ENCODE measurements at regions not wholly inside any gene's neighbourhood (a gene's known extent, or its start where the extent isn't known, plus 50 kb on each side); places are given as distances from the start of the nearest gene placed in this dataset.
"Not testable (repeated sequence)": the region's sequence is repeated elsewhere in the genome, so short reads cannot be mapped to it uniquely, and the experiment has no call there.

- Histone ChIP-seq H3K4me2 (ENCODE audit: low read length) (no peak overlapping the region), H3K4me3 (ENCODE audit: low read length) (no peak overlapping the region), H3K27me3 (ENCODE audit: insufficient read depth, low read depth, low read length) (no peaks in the 10 kb centered on the region), H3K9me3 (ENCODE audit: low read length) (no peaks in the 10 kb centered on the region), H3K79me2 (replicated peaks; ENCODE audit: insufficient read depth, low read length) (no peaks in the 10 kb centered on the region), H3K9ac (ENCODE audit: low read length) (no peak overlapping the region), H3K9me2 (ENCODE audit: insufficient read depth, low read length) (no peaks in the 10 kb centered on the region), H4K20me1 (ENCODE audit: insufficient read depth) (no peaks in the 10 kb centered on the region), H3K36me3 (ENCODE audit: insufficient read depth, low read length) (no peaks in the 10 kb centered on the region), H2AFZ (ENCODE audit: low read depth, low read length) (no peak overlapping the region), H3F3A (ENCODE audit: insufficient read depth, low read length, poor library complexity, severe bottlenecking) (no peaks in the 10 kb centered on the region), H3K27ac (ENCODE audit: low read length) (no peak overlapping the region)
- TF ChIP-seq EZH2 (IDR thresholded peaks at IDR 0.05; ENCODE audit: borderline replicate concordance, insufficient read depth, low read length, poor library complexity, severe bottlenecking) (no peak), CTCF (IDR thresholded peaks at IDR 0.05; ENCODE audit: poor library complexity, severe bottlenecking) (no peak), REST (IDR thresholded peaks at IDR 0.05; ENCODE audit: borderline replicate concordance) (no peak), POLR2AphosphoS5 (IDR thresholded peaks at IDR 0.05) (no peak), MXI1 (conservative IDR thresholded peaks at IDR 0.05; ENCODE audit: poor library complexity, severe bottlenecking) (no peak), SMC3 (conservative IDR thresholded peaks at IDR 0.05; ENCODE audit: poor library complexity) (no peak), EP300 (conservative IDR thresholded peaks at IDR 0.05; ENCODE audit: poor library complexity, severe bottlenecking) (no peak), RAD21 (conservative IDR thresholded peaks at IDR 0.05) (no peak), TAF1 (IDR thresholded peaks at IDR 0.05; ENCODE audit: low read depth) (no peak)
Measured at GRCh38 chr12:131540138-131540623, 170.7 kb upstream of the SFSWAP start.

- H3K79me2 ChIP-seq (replicated peaks; ENCODE audit: insufficient read depth, low read length); H3K27me3 ChIP-seq (ENCODE audit: insufficient read depth, low read depth, low read length); H3K9me2 ChIP-seq (ENCODE audit: insufficient read depth, low read length); H3K4me3 ChIP-seq (ENCODE audit: low read length); H2AFZ ChIP-seq (ENCODE audit: low read depth, low read length); H4K20me1 ChIP-seq (ENCODE audit: insufficient read depth); H3K9me3 ChIP-seq (ENCODE audit: low read length); H3K9ac ChIP-seq (ENCODE audit: low read length); H3K36me3 ChIP-seq (ENCODE audit: insufficient read depth, low read length); H3K27ac ChIP-seq (ENCODE audit: low read length); H3K4me2 ChIP-seq (ENCODE audit: low read length); H3F3A ChIP-seq (ENCODE audit: insufficient read depth, low read length, poor library complexity, severe bottlenecking): not testable (repeated sequence)
Measured at GRCh38 chr12:131541512-131541911, 169.4 kb upstream of the SFSWAP start.

- no peak for TF ChIP-seq RAD21 (conservative IDR thresholded peaks at IDR 0.05)
- TF ChIP-seq MXI1 (conservative IDR thresholded peaks at IDR 0.05; ENCODE audit: poor library complexity, severe bottlenecking) = no peak
- TF ChIP-seq CTCF (IDR thresholded peaks at IDR 0.05; ENCODE audit: poor library complexity, severe bottlenecking) = no peak
- no peak for TF ChIP-seq POLR2AphosphoS5 (IDR thresholded peaks at IDR 0.05)
- no peak for TF ChIP-seq EZH2 (IDR thresholded peaks at IDR 0.05; ENCODE audit: borderline replicate concordance, insufficient read depth, low read length, poor library complexity, severe bottlenecking)
- no peak for TF ChIP-seq REST (IDR thresholded peaks at IDR 0.05; ENCODE audit: borderline replicate concordance)
- TF ChIP-seq EP300 (conservative IDR thresholded peaks at IDR 0.05; ENCODE audit: poor library complexity, severe bottlenecking) = no peak
- no peak for TF ChIP-seq TAF1 (IDR thresholded peaks at IDR 0.05; ENCODE audit: low read depth)
- TF ChIP-seq SMC3 (conservative IDR thresholded peaks at IDR 0.05; ENCODE audit: poor library complexity) = no peak
- no peak overlapping the region for H3K9ac ChIP-seq (ENCODE audit: low read length)
- H3K4me2 ChIP-seq (ENCODE audit: low read length) = no peak overlapping the region
- H2AFZ ChIP-seq (ENCODE audit: low read depth, low read length) = no peak overlapping the region
- no peaks in the 10 kb centered on the region for H3K27me3 ChIP-seq (ENCODE audit: insufficient read depth, low read depth, low read length)
- H4K20me1 ChIP-seq (ENCODE audit: insufficient read depth) = no peaks in the 10 kb centered on the region
- H3F3A ChIP-seq (ENCODE audit: insufficient read depth, low read length, poor library complexity, severe bottlenecking) = no peaks in the 10 kb centered on the region
- no peaks in the 10 kb centered on the region for H3K36me3 ChIP-seq (ENCODE audit: insufficient read depth, low read length)
- no peak overlapping the region for H3K4me3 ChIP-seq (ENCODE audit: low read length)
- no peaks in the 10 kb centered on the region for H3K9me2 ChIP-seq (ENCODE audit: insufficient read depth, low read length)
- no peak overlapping the region for H3K27ac ChIP-seq (ENCODE audit: low read length)
- H3K79me2 ChIP-seq (replicated peaks; ENCODE audit: insufficient read depth, low read length) = no peaks in the 10 kb centered on the region
- no peaks in the 10 kb centered on the region for H3K9me3 ChIP-seq (ENCODE audit: low read length)
Measured at GRCh38 chr12:131542351-131542750, 168.5 kb upstream of the SFSWAP start.

All from neural cell (in vitro differentiated cells).